Tibial nerve (tissue), 4 donors: ENCODE measurements at regions not wholly inside any gene's neighbourhood (a gene's known extent, or its start where the extent isn't known, plus 50 kb on each side); places are given as distances from the start of the nearest gene placed in this dataset.

Experiments
- DNase-seq, 2 donors: peaks; one replicate each; pipeline ENCODE4 v3.0.0-alpha.2; 2019; ENCODE audit warnings: low spot score in 2 of 2
- H3K27ac ChIP-seq, 4 donors: fragments of 200-600 bp; sonication (generic) in 3 of 4; one replicate each; pipeline ENCODE4 v1.5.1; 2017 to 2019; ENCODE audit warnings: mild to moderate bottlenecking in 1 of 4
- H3K27me3 ChIP-seq, 2 donors: fragments of 200-600 bp; sonication (generic) in 1 of 2; one replicate each; pipeline versions ENCODE4 v1.5.1 to v1.6.0; 2017 to 2019
- H3K36me3 ChIP-seq, 3 donors: fragments of 200-600 bp; sonication (generic); one replicate each; pipeline ENCODE4 v1.5.1; 2018 to 2019
- H3K4me1 ChIP-seq, 4 donors: fragments of 200-600 bp; sonication (generic) in 3 of 4; one replicate each; pipeline ENCODE4 v1.5.1; 2017 to 2019
- H3K4me3 ChIP-seq, 4 donors: fragments of 200-600 bp; sonication (generic) in 3 of 4; one replicate each; pipeline ENCODE4 v1.5.1; 2017 to 2019; ENCODE audit warnings: mild to moderate bottlenecking in 1 of 4, moderate library complexity in 1 of 4
- H3K9me3 ChIP-seq, 4 donors: fragments of 200-600 bp; sonication (generic) in 3 of 4; one replicate each; pipeline ENCODE4 v1.5.1; 2017 to 2019
- CTCF ChIP-seq, 5 experiments: fragments of 200-600 bp in 3 of 5; fragments of 450-650 bp in 2 of 5; sonication (generic) in 3 of 5; IDR thresholded peaks; one replicate each; pipeline ENCODE4 v1.5.1; 2016 to 2019; ENCODE audit warnings: antibody characterized with exemption in 5 of 5, mild to moderate bottlenecking in 3 of 5, moderate library complexity in 2 of 5
- EP300 ChIP-seq, 2 donors: sonication (generic); formaldehyde crosslinking; IDR thresholded peaks; one replicate each; pipeline ENCODE4 v1.6.1; 2017; ENCODE audit warnings: antibody characterized with exemption in 2 of 2, mild to moderate bottlenecking in 1 of 2
- POLR2A ChIP-seq, 2 donors: fragments of 450-650 bp; IDR thresholded peaks; one replicate each; pipeline ENCODE4 v1.6.1; 2017; ENCODE audit warnings: antibody characterized with exemption in 2 of 2, mild to moderate bottlenecking in 2 of 2, moderate library complexity in 2 of 2
- WGBS, 2 donors: methylation state at CpG; one replicate each; pipeline ENCODE4 v1.1.5; 2018; 5-methylcytosine and 5-hydroxymethylcytosine counted together

DNA sequence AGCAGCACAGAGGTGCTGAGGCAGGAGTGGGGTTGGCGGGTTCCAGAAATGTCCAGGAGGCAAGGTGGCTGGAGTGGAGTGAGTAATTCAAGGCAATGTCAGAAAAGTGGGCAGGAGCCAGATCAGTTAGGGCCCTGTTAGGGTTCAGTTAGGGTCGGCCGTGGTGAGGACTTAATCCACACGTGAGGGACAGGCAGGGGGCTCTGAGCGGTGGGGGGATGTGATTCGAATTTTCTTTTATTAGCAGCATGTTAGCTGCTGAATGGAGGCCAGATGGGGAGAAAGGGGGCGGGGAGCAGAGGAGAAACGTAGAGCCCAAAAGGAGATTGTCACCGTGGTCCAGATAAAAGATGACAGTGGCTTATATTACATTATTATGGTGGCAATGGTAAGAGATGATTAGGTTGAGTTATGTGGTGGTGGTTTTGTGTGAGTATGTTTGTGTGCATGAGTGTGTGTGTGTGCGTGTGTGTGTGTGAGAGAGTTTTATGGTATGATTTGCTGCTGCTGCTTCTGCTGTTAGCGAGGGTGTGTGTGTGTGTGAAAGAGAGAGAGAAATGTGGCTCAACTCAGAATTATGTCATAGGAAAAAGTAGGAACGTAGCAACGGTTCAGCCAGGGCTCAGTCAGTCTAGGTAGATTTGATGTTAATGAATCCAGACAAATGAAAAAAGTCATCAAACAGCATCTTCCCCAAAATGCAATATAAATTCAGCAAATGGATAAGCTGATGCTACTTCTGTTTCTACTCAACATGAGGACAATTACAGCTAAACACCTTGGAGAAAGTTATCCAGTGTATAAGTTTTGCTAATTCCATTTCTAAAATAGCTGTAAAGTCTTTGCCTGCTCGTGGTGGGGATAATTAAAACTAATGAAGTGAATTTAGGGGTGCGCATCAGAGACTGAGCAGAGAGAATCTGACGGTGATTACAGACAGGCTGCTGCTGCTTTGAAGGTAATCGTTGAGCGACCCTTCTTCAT is 390.6 kb downstream of the HAPSTR1 start:
- 57 to 59% methylated on average over 18 of the region's 18 CpGs for WGBS, 2 donors
- Histone ChIP-seq H3K4me1 (no peaks in the 10 kb centered on the region), H3K36me3 (no peaks in the 10 kb centered on the region), H3K27me3 (no peaks in the 10 kb centered on the region), H3K27ac (no peak overlapping the region), H3K4me3 (no peak overlapping the region), H3K9me3 (no peaks in the 10 kb centered on the region)
- TF ChIP-seq EP300 (IDR thresholded peaks at IDR 0.05) (no peak), POLR2A (IDR thresholded peaks at IDR 0.05) (no peak), CTCF (IDR thresholded peaks at IDR 0.05) (no peak)
- no peak for DNase-seq

DNA sequence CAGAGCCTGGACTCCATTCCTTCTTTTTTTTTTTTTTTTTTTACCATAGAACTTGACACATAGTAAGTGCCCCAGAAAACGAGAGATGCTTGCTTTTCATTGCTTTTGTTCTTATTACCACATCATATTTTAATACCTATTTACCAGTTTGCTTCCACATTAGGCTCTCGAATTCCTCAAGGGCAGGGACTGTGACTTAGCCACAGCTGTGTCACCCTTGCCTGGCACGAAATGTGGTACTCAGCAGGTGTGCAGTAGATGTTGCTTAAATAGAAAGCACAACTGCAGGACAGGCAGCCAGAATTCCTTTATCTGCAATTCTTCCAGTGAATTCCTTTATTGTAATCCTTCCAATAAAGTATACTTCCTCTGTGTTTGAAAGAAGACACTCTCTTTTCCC is 393.0 kb downstream of the HAPSTR1 start:
- no peaks in the 10 kb centered on the region for H3K4me1 ChIP-seq
- 68 to 79% methylated on average over 3 of the region's 3 CpGs for WGBS, 2 donors
- H3K36me3 ChIP-seq: no peaks in the 10 kb centered on the region
- DNase-seq: no peak
- no peak overlapping the region for H3K4me3 ChIP-seq
- no peaks in the 10 kb centered on the region for H3K27me3 ChIP-seq
- peaks cover 0 to 11% (median 0%) of the 10 kb centered on the region in 4 donors for H3K9me3 ChIP-seq
- no peak overlapping the region for H3K27ac ChIP-seq
- TF ChIP-seq EP300 (IDR thresholded peaks at IDR 0.05) (no peak), POLR2A (IDR thresholded peaks at IDR 0.05) (no peak), CTCF (IDR thresholded peaks at IDR 0.05) (no peak)

DNA sequence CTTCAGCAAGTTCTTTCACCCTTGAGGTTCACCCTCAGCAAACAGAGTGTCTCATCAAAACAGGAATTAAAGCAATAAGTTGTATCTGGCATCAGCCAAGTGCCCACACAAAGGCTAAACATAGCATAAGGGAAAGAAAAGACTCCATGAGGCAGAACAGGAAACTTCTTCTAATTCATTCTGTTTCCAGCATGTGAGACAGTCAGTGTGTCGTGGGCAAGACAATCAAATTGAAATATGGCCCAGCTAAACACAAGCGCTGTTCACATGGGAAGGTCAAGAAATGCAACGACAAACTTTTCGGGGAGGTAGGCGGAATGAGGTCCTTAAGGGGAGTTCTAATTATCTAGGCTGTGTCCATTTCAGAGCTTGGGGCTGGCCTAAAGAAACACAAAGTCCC is 393.4 kb downstream of the HAPSTR1 start:
- no peak overlapping the region for H3K4me3 ChIP-seq
- no peak overlapping the region for H3K27ac ChIP-seq
- H3K9me3 ChIP-seq: peaks cover 0 to 11% (median 0%) of the 10 kb centered on the region in 4 donors
- no peaks in the 10 kb centered on the region for H3K4me1 ChIP-seq
- H3K36me3 ChIP-seq: no peaks in the 10 kb centered on the region
- H3K27me3 ChIP-seq: no peaks in the 10 kb centered on the region
- no peak for DNase-seq
- TF ChIP-seq POLR2A (IDR thresholded peaks at IDR 0.05): no peak
- no peak for TF ChIP-seq CTCF (IDR thresholded peaks at IDR 0.05)
- no peak for TF ChIP-seq EP300 (IDR thresholded peaks at IDR 0.05)
- WGBS, 2 donors: 17 to 25% methylated on average over 5 of the region's 5 CpGs

- no peaks in the 10 kb centered on the region for H3K27me3 ChIP-seq
- H3K4me1 ChIP-seq: no peaks in the 10 kb centered on the region
- no peak for DNase-seq
- H3K9me3 ChIP-seq: peaks cover 0 to 17% (median 0%) of the 10 kb centered on the region in 4 donors
- H3K36me3 ChIP-seq: no peaks in the 10 kb centered on the region
- 51 to 56% methylated on average over 10 of the region's 10 CpGs for WGBS, 2 donors
- TF ChIP-seq CTCF (IDR thresholded peaks at IDR 0.05) (no peak), EP300 (IDR thresholded peaks at IDR 0.05) (no peak), POLR2A (IDR thresholded peaks at IDR 0.05) (no peak)
- no peak overlapping the region for H3K4me3 ChIP-seq
- H3K27ac ChIP-seq: no peak overlapping the region
These were observed 398.5 kb downstream of the HAPSTR1 start for GRCh38 chr16:9489835-9490467.

- no peaks in the 10 kb centered on the region for H3K27me3 ChIP-seq
- no peak for DNase-seq
- 66 to 74% methylated on average over 3 of the region's 3 CpGs for WGBS, 2 donors
- H3K36me3 ChIP-seq: no peaks in the 10 kb centered on the region
- TF ChIP-seq CTCF (IDR thresholded peaks at IDR 0.05) (no peak), EP300 (IDR thresholded peaks at IDR 0.05) (no peak), POLR2A (IDR thresholded peaks at IDR 0.05) (no peak)
- no peak overlapping the region for H3K27ac ChIP-seq
- H3K4me3 ChIP-seq: no peak overlapping the region
- no peaks in the 10 kb centered on the region for H3K4me1 ChIP-seq
- peaks cover 0 to 9% (median 0%) of the 10 kb centered on the region in 4 donors for H3K9me3 ChIP-seq
These were observed 404.4 kb downstream of the HAPSTR1 start for GRCh38 chr16:9495824-9496223.
